SK-N-SH treated with all-trans-retinoic acid at 6 μM for 48 hours (cell line): ENCODE measurements at regions not wholly inside any gene's neighbourhood (a gene's known extent, or its start where the extent isn't known, plus 50 kb on each side); places are given as distances from the start of the nearest gene placed in this dataset.

Experiments used
- ATAC-seq: fragments of 200-7000 bp; cut with Tn5 transposase; 3 replicates; pipeline ENCODE4 v1.9.1; 2020; ENCODE audit warnings: mild to moderate bottlenecking, moderate library complexity
- ARNTL ChIP-seq: fragments of 450-650 bp; formaldehyde crosslinking; IDR thresholded peaks from 2 replicates; pipeline ENCODE4 v1.5.0; 2020; ENCODE audit warnings: low read depth, mild to moderate bottlenecking, moderate library complexity, borderline replicate concordance
- BACH2 ChIP-seq: fragments of 250-450 bp; sonication (Bioruptor Pico); IDR thresholded peaks from 2 replicates; pipeline ENCODE4 v1.9.0; 2021; ENCODE audit warnings: mild to moderate bottlenecking, borderline replicate concordance
- CSDC2 ChIP-seq: fragments of 250-450 bp; sonication (Bioruptor Pico); IDR thresholded peaks from 2 replicates; pipeline ENCODE4 v1.5.0; 2020; ENCODE audit warnings: mild to moderate bottlenecking, moderate library complexity
- CSRNP3 ChIP-seq: fragments of 250-450 bp; sonication (Bioruptor Pico); IDR thresholded peaks from 2 replicates; pipeline ENCODE4 v1.5.1; 2021; ENCODE audit warnings: mild to moderate bottlenecking, moderate library complexity
- GLIS3 ChIP-seq: fragments of 250-450 bp; sonication (Bioruptor Pico); IDR thresholded peaks from 2 replicates; pipeline ENCODE4 v1.5.0; 2020; ENCODE audit warnings: mild to moderate bottlenecking, moderate library complexity
- ISL1 ChIP-seq: fragments of 250-450 bp; sonication (Bioruptor Pico); IDR thresholded peaks from 2 replicates; pipeline ENCODE4 v2.1.2; 2022; ENCODE audit warnings: mild to moderate bottlenecking, moderate library complexity
- OSR1 ChIP-seq: fragments of 250-450 bp; sonication (Bioruptor Pico); IDR thresholded peaks from 2 replicates; pipeline ENCODE4 v1.8.0; 2022; ENCODE audit warnings: moderate library complexity, mild to moderate bottlenecking, inconsistent platforms
- POU6F1 ChIP-seq: fragments of 250-450 bp; sonication (Bioruptor Pico); IDR thresholded peaks from 2 replicates; pipeline ENCODE4 v1.8.0; 2021; ENCODE audit warnings: low read depth, mild to moderate bottlenecking, moderate library complexity, borderline replicate concordance
- RARB ChIP-seq: fragments of 250-450 bp; sonication (Bioruptor Pico); IDR thresholded peaks from 2 replicates; pipeline ENCODE4 v1.8.0; 2021; ENCODE audit warnings: mild to moderate bottlenecking, moderate library complexity
- SNAI2 ChIP-seq: fragments of 250-450 bp; sonication (Bioruptor Pico); IDR thresholded peaks from 2 replicates; pipeline ENCODE4 v1.5.0; 2020; ENCODE audit warnings: mild to moderate bottlenecking, moderate library complexity
- TCF4 ChIP-seq: fragments of 250-450 bp; sonication (Bioruptor Pico); IDR thresholded peaks from 2 replicates; pipeline ENCODE4 v1.8.0; 2021; ENCODE audit warnings: mild to moderate bottlenecking, moderate library complexity, borderline replicate concordance
- TOX ChIP-seq: fragments of 250-450 bp; sonication (Bioruptor Pico); IDR thresholded peaks from 2 replicates; pipeline ENCODE4 v1.8.0; 2021; ENCODE audit warnings: mild to moderate bottlenecking, moderate library complexity, borderline replicate concordance
- ZFP30 ChIP-seq: fragments of 450-650 bp; formaldehyde crosslinking; IDR thresholded peaks from 2 replicates; pipeline ENCODE4 v1.5.0; 2022; ENCODE audit warnings: mild to moderate bottlenecking, moderate library complexity
- ZNF70 ChIP-seq: fragments of 450-650 bp; formaldehyde crosslinking; IDR thresholded peaks from 2 replicates; pipeline ENCODE4 v1.5.0; 2020; ENCODE audit warnings: mild to moderate bottlenecking, moderate library complexity
- ZNF8 ChIP-seq: fragments of 450-650 bp; formaldehyde crosslinking; IDR thresholded peaks from 2 replicates; pipeline ENCODE4 v1.5.0; 2020; ENCODE audit warnings: mild to moderate bottlenecking, moderate library complexity
- TF ChIP-seq, protein P1 (sequence below): fragments of 250-450 bp; sonication (Bioruptor Pico); IDR thresholded peaks from 2 replicates; pipeline ENCODE4 v1.8.0; 2020; ENCODE audit warnings: mild to moderate bottlenecking, moderate library complexity, borderline replicate concordance
- TF ChIP-seq, protein P2 (sequence below): fragments of 250-450 bp; sonication (Bioruptor Pico); IDR thresholded peaks from 2 replicates; pipeline ENCODE4 v1.5.0; 2020; ENCODE audit warnings: mild to moderate bottlenecking, moderate library complexity

DNA sequence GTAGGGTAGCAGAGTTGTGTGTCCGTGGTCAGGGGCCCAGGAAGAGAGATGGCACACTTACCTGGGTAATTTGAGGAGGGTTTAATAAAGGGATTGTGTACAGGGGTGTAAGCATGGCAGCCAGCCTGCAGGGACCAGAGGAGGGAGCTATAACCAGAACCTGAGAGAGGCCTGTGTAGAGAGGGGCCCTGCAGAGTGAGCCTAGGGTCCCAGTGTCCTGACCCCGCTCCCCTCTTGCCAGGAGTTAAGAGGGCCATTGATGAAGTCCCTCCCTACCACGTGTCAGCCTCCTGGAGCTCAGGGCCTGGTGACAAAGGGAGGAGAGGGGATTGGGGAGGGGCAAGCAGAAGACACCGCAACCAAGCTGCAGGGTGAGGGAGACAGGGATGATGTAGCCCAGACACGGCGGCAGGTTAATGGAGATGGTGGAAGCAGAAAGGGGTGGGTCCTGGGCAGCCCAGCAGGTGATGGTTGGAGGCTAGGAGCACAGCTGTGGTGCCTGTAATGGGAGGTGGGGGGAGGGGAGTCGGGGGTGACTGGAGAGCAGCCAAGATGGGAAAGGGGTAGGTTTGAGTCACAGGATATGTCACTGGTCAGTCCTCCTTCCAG lies 165.4 kb upstream of the TOPAZ1 start (continued):
- TF ChIP-seq OSR1 (CRISPR knock-in tag) (no peak), BACH2 (CRISPR knock-in tag) (no peak), RARB (CRISPR knock-in tag) (no peak)

- TF ChIP-seq GLIS3 (CRISPR knock-in tag) = no peak
- TF ChIP-seq RARB (CRISPR knock-in tag) = no peak
- TF ChIP-seq TCF4 (CRISPR knock-in tag) = no peak
- TF ChIP-seq CSDC2 (CRISPR knock-in tag) = no peak
- TF ChIP-seq, protein P1, sequence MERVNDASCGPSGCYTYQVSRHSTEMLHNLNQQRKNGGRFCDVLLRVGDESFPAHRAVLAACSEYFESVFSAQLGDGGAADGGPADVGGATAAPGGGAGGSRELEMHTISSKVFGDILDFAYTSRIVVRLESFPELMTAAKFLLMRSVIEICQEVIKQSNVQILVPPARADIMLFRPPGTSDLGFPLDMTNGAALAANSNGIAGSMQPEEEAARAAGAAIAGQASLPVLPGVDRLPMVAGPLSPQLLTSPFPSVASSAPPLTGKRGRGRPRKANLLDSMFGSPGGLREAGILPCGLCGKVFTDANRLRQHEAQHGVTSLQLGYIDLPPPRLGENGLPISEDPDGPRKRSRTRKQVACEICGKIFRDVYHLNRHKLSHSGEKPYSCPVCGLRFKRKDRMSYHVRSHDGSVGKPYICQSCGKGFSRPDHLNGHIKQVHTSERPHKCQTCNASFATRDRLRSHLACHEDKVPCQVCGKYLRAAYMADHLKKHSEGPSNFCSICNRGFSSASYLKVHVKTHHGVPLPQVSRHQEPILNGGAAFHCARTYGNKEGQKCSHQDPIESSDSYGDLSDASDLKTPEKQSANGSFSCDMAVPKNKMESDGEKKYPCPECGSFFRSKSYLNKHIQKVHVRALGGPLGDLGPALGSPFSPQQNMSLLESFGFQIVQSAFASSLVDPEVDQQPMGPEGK (CRISPR knock-in tag) = no peak
- TF ChIP-seq CSRNP3 (CRISPR knock-in tag) = no peak
- TF ChIP-seq, protein P2, sequence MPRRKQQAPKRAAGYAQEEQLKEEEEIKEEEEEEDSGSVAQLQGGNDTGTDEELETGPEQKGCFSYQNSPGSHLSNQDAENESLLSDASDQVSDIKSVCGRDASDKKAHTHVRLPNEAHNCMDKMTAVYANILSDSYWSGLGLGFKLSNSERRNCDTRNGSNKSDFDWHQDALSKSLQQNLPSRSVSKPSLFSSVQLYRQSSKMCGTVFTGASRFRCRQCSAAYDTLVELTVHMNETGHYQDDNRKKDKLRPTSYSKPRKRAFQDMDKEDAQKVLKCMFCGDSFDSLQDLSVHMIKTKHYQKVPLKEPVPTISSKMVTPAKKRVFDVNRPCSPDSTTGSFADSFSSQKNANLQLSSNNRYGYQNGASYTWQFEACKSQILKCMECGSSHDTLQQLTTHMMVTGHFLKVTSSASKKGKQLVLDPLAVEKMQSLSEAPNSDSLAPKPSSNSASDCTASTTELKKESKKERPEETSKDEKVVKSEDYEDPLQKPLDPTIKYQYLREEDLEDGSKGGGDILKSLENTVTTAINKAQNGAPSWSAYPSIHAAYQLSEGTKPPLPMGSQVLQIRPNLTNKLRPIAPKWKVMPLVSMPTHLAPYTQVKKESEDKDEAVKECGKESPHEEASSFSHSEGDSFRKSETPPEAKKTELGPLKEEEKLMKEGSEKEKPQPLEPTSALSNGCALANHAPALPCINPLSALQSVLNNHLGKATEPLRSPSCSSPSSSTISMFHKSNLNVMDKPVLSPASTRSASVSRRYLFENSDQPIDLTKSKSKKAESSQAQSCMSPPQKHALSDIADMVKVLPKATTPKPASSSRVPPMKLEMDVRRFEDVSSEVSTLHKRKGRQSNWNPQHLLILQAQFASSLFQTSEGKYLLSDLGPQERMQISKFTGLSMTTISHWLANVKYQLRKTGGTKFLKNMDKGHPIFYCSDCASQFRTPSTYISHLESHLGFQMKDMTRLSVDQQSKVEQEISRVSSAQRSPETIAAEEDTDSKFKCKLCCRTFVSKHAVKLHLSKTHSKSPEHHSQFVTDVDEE (CRISPR knock-in tag) = no peak
- no peak for TF ChIP-seq OSR1 (CRISPR knock-in tag)
- no peak for TF ChIP-seq ZNF70 (CRISPR knock-in tag)
- no peak for TF ChIP-seq ARNTL
- no peak for TF ChIP-seq BACH2 (CRISPR knock-in tag)
- ATAC-seq = peak; percentile 75
Observed at GRCh38 chr3:44077267-44077666, 164.4 kb upstream of the TOPAZ1 start.

DNA sequence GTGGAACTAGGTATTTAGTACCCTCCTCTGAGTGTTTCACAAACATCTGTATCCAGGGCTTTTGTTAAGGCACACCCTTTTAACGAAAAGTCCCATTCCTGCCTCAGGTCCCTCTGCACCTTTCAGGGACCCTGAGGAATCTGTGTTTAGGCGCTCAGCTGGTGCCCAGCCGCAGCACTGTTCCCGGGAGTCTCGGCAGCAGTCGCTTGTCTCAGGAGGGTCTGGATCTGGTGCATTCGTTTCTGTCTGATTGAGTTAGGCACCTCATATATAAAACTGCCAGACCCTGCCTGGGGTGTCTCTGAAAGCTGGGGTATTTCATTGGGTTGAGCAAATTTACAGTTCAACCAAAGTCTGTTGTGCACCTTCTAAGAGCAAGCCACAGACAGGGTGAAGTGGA lies 162.8 kb upstream of the TOPAZ1 start:
- ATAC-seq = no peak
- TF ChIP-seq ISL1 (CRISPR knock-in tag) (no peak), TOX (CRISPR knock-in tag) (no peak), ZNF8 (CRISPR knock-in tag) (no peak), OSR1 (CRISPR knock-in tag) (no peak), POU6F1 (CRISPR knock-in tag) (no peak), ZNF70 (CRISPR knock-in tag) (no peak), ZFP30 (no peak), SNAI2 (CRISPR knock-in tag) (no peak), ARNTL (no peak)
- TF ChIP-seq, protein P2 (CRISPR knock-in tag) = no peak
